ENCODE measurements at regions not wholly inside any gene's neighbourhood (a gene's known extent, or its start where the extent isn't known, plus 50 kb on each side); places are given as distances from the start of the nearest gene placed in this dataset.

DNA sequence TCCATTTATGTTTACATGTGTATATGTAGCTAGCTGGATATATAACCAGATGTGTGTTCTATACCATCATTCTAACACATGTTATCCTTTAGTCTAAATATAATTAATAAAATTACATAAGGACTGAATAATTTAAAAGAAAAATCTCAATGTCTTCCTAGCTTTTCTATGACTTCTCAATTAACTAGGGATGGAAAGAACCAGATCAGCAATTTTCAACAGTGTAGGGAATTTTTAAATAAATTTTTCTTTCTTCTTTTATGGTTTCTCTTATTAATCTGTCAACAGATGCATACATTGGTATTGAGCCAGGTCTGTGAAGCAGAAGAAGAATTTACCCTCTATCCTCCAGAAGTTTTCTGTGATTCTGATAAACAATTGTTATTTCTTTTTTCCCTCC lies 2180.4 kb upstream of the C9orf72 start:
- TF ChIP-seq, protein P1, sequence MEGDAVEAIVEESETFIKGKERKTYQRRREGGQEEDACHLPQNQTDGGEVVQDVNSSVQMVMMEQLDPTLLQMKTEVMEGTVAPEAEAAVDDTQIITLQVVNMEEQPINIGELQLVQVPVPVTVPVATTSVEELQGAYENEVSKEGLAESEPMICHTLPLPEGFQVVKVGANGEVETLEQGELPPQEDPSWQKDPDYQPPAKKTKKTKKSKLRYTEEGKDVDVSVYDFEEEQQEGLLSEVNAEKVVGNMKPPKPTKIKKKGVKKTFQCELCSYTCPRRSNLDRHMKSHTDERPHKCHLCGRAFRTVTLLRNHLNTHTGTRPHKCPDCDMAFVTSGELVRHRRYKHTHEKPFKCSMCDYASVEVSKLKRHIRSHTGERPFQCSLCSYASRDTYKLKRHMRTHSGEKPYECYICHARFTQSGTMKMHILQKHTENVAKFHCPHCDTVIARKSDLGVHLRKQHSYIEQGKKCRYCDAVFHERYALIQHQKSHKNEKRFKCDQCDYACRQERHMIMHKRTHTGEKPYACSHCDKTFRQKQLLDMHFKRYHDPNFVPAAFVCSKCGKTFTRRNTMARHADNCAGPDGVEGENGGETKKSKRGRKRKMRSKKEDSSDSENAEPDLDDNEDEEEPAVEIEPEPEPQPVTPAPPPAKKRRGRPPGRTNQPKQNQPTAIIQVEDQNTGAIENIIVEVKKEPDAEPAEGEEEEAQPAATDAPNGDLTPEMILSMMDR (conservative IDR thresholded peaks at IDR 0.05), result no peak
- TF ChIP-seq ZFX (IDR thresholded peaks at IDR 0.05), result no peak

Data from C4-2B (cell line).